ENCODE measurements at regions not wholly inside any gene's neighbourhood (a gene's known extent, or its start where the extent isn't known, plus 50 kb on each side); places are given as distances from the start of the nearest gene placed in this dataset.

GRCh38 chr2:75892490-75892889, 181.8 kb upstream of the GCFC2 start:
- TF ChIP-seq YY1 (IDR thresholded peaks at IDR 0.05; ENCODE audit: insufficient read depth, insufficient read length) (no peak), ZNF274 (IDR thresholded peaks at IDR 0.05; ENCODE audit: low read depth, low read length) (no peak), SUZ12 (IDR thresholded peaks at IDR 0.05; ENCODE audit: extremely low read depth, insufficient read depth, insufficient read length) (no peak)

Data from NT2/D1 (cell line).